ENCODE measurements at regions not wholly inside any gene's neighbourhood (a gene's known extent, or its start where the extent isn't known, plus 50 kb on each side); places are given as distances from the start of the nearest gene placed in this dataset.

DNA sequence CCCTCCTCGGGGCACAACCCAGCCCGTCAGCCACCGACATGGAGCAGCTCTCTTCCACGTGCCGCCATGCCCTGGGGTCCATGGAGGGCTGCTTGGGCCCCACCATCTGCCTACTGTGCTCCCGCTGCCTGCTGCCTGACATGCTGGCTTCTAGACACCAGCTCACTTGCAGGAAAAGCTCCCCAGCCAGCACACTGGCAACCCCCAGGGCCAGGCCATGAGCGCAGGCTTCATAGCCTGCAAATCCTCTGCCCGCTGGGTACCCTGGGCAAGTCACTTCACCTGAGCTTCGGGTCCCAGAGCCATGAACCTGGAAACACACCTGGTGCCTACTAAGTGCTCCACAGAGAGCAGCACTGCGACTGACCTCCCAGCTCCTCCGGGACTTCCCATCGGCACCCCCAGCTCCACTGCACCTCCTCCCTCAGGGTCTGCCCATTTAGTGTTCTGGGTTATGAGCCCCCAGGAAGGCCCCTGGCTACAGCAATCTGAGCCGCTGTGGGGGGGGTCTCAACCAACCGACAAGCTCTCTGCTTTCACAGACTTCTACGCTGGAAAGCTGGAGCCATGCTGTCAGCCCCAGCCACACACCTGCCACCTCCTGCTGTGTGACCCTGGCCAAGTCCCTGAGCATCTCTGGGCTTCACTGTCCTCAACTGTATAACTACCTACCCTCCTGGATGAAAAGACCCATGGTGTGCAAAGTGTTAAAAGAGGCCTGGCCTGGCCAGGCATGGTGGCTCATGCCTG is 139.2 kb downstream of the CRYBB2 start:
- TF ChIP-seq, protein P1, sequence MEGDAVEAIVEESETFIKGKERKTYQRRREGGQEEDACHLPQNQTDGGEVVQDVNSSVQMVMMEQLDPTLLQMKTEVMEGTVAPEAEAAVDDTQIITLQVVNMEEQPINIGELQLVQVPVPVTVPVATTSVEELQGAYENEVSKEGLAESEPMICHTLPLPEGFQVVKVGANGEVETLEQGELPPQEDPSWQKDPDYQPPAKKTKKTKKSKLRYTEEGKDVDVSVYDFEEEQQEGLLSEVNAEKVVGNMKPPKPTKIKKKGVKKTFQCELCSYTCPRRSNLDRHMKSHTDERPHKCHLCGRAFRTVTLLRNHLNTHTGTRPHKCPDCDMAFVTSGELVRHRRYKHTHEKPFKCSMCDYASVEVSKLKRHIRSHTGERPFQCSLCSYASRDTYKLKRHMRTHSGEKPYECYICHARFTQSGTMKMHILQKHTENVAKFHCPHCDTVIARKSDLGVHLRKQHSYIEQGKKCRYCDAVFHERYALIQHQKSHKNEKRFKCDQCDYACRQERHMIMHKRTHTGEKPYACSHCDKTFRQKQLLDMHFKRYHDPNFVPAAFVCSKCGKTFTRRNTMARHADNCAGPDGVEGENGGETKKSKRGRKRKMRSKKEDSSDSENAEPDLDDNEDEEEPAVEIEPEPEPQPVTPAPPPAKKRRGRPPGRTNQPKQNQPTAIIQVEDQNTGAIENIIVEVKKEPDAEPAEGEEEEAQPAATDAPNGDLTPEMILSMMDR (conservative IDR thresholded peaks at IDR 0.05; ENCODE audit: low read depth, low read length), result no peak
- no peak for TF ChIP-seq EZH2phosphoT487 (IDR thresholded peaks at IDR 0.05; ENCODE audit: borderline replicate concordance, low read length)

Measured in PC-3 (cell line).